Trophoblast cell (in vitro differentiated cells and primary cell): ENCODE measurements at regions not wholly inside any gene's neighbourhood (a gene's known extent, or its start where the extent isn't known, plus 50 kb on each side); places are given as distances from the start of the nearest gene placed in this dataset.
"Not testable (repeated sequence)": the region's sequence is repeated elsewhere in the genome, so short reads cannot be mapped to it uniquely, and the experiment has no call there.

Experiments
- DNase-seq, 2 donors: peaks; one replicate each; pipeline ENCODE4 v3.0.0-alpha.2; 2016
- H2AFZ ChIP-seq: 2 replicates; pipeline ENCODE4 v1.6.1; 2013; ENCODE audit warnings: low read length, moderate library complexity, mild to moderate bottlenecking; ENCODE audit not compliant: insufficient read depth, poor library complexity
- H2AK5ac ChIP-seq: 2 replicates; pipeline ENCODE4 v1.6.1; 2013; ENCODE audit warnings: mild to moderate bottlenecking, low read length
- H2BK120ac ChIP-seq: 2 replicates; pipeline ENCODE4 v1.6.1; 2013; ENCODE audit warnings: low read length, mild to moderate bottlenecking, moderate library complexity; ENCODE audit not compliant: insufficient read depth, poor library complexity
- H2BK12ac ChIP-seq: 2 replicates; pipeline ENCODE4 v1.6.1; 2013; ENCODE audit warnings: mild to moderate bottlenecking, low read length, moderate library complexity
- H2BK5ac ChIP-seq: 2 replicates; pipeline ENCODE4 v1.6.1; 2013; ENCODE audit warnings: low read length, low read depth, moderate library complexity, mild to moderate bottlenecking; ENCODE audit not compliant: poor library complexity
- H3K14ac ChIP-seq: 2 replicates; pipeline ENCODE4 v1.6.1; 2013; ENCODE audit warnings: mild to moderate bottlenecking, low read length
- H3K18ac ChIP-seq: 2 replicates; pipeline ENCODE4 v1.6.1; 2013; ENCODE audit warnings: mild to moderate bottlenecking, low read length
- H3K23ac ChIP-seq: 2 replicates; pipeline ENCODE4 v1.6.1; 2013; ENCODE audit warnings: low read length
- H3K27ac ChIP-seq: 2 replicates; pipeline ENCODE4 v1.5.1; 2013; ENCODE audit warnings: low read depth, mild to moderate bottlenecking, inconsistent platforms, low read length, moderate library complexity
- H3K27me3 ChIP-seq: 2 replicates; pipeline ENCODE4 v1.6.1; 2013; ENCODE audit warnings: inconsistent platforms, mild to moderate bottlenecking, low read length, moderate library complexity; ENCODE audit not compliant: insufficient read depth
- H3K36me3 ChIP-seq, 2 experiments: 1 replicate in 1 of 2; 2 replicates in 1 of 2; pipeline ENCODE4 v1.6.1; 2013; ENCODE audit warnings: low read length in 2 of 2, mild to moderate bottlenecking in 2 of 2, moderate library complexity in 1 of 2; ENCODE audit not compliant: insufficient read depth in 2 of 2, control insufficient read depth in 1 of 2
- H3K4ac ChIP-seq: 2 replicates; pipeline ENCODE4 v1.6.1; 2013; ENCODE audit warnings: low read depth, mild to moderate bottlenecking, low read length, moderate library complexity
- H3K4me1 ChIP-seq, 2 experiments: 1 replicate in 1 of 2; 2 replicates in 1 of 2; pipeline ENCODE4 v1.6.1; 2013; ENCODE audit warnings: low read length in 2 of 2, mild to moderate bottlenecking in 2 of 2, moderate library complexity in 1 of 2; ENCODE audit not compliant: insufficient read depth in 2 of 2, control insufficient read depth in 1 of 2
- H3K4me2 ChIP-seq: 2 replicates; pipeline ENCODE4 v1.6.1; 2013; ENCODE audit warnings: inconsistent platforms, mild to moderate bottlenecking, low read length, moderate library complexity
- H3K4me3 ChIP-seq: 2 replicates; pipeline ENCODE4 v1.5.1; 2013; ENCODE audit warnings: mild to moderate bottlenecking, low read depth, low read length, inconsistent platforms
- H3K79me1 ChIP-seq: one replicate; pipeline ENCODE4 v1.6.1; 2013; ENCODE audit warnings: low read length
- H3K79me2 ChIP-seq: 2 replicates; pipeline ENCODE4 v1.6.1; 2013; ENCODE audit warnings: low read length, mild to moderate bottlenecking; ENCODE audit not compliant: control insufficient read depth, insufficient read depth, poor library complexity
- H3K9ac ChIP-seq: 2 replicates; pipeline ENCODE4 v1.6.1; 2013; ENCODE audit warnings: mild to moderate bottlenecking, low read length
- H3K9me3 ChIP-seq: 2 replicates; pipeline ENCODE4 v1.6.1; 2013; ENCODE audit warnings: low read depth, mild to moderate bottlenecking, control low read depth, inconsistent platforms, low read length; ENCODE audit not compliant: insufficient read depth
- H4K12ac ChIP-seq: 2 replicates; pipeline ENCODE4 v1.6.1; 2013; ENCODE audit warnings: low read depth, mild to moderate bottlenecking, low read length, moderate library complexity
- H4K8ac ChIP-seq: 2 replicates; pipeline ENCODE4 v1.6.1; 2013; ENCODE audit warnings: low read depth, mild to moderate bottlenecking, low read length, moderate library complexity
- H4K91ac ChIP-seq: one replicate; pipeline ENCODE4 v1.6.1; 2013; ENCODE audit warnings: low read depth, mild to moderate bottlenecking, low read length, moderate library complexity
- WGBS: extraction: QIAGEN DNeasy Blood & Tissue Kit; methylation state at CpG from one replicate; pipeline ENCODE4 v1.1.7; 2013; ENCODE audit warnings: missing lambda C conversion rate; ENCODE audit not compliant: insufficient read length, insufficient coverage; ENCODE audit errors: extremely low coverage; 5-methylcytosine and 5-hydroxymethylcytosine counted together

DNA sequence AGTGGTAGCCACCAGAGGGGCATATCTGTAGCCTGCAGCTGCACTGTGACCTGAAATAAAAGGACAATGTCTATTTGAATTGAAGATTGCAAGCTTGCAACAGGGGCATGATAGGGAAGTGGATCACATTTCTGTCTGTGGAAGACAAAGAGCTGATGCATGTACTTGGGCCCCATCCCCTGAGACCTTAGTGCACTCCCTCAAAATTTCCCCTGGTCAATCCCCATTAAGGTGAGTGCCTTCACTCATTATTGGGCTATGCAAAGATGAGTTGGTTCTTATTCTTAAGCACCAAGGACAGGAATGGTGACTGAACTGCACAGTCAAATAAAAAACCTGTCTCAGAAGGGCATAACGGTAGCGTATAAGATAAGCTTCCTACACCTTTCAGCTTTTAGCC, 273.1 kb upstream of the ARSJ start:
- no peak overlapping the region for H3K4ac ChIP-seq
- H3K4me3 ChIP-seq: no peak overlapping the region
- no peak overlapping the region for H2BK12ac ChIP-seq
- no peaks in the 10 kb centered on the region for H3K27me3 ChIP-seq
- no peaks in the 10 kb centered on the region for H3K4me1 ChIP-seq
- no peak overlapping the region for H2AFZ ChIP-seq
- no peak overlapping the region for H3K27ac ChIP-seq
- H3K18ac ChIP-seq: no peak overlapping the region
- no peaks in the 10 kb centered on the region for H3K79me2 ChIP-seq
- DNase-seq: no peak
- H3K4me2 ChIP-seq: no peak overlapping the region
- H4K8ac ChIP-seq: no peak overlapping the region
- H3K36me3 ChIP-seq: no peaks in the 10 kb centered on the region
- no peak overlapping the region for H3K23ac ChIP-seq
- H2BK5ac ChIP-seq: no peak overlapping the region
- no peaks in the 10 kb centered on the region for H3K79me1 ChIP-seq
- H2AK5ac ChIP-seq: no peak overlapping the region
- no peak overlapping the region for H2BK120ac ChIP-seq
- no CpG with 5 or more reads among the region's 2 CpGs for WGBS
- H3K9me3 ChIP-seq: no peaks in the 10 kb centered on the region
- no peak overlapping the region for H3K14ac ChIP-seq
- H4K12ac ChIP-seq: no peak overlapping the region
- no peak overlapping the region for H4K91ac ChIP-seq
- no peak overlapping the region for H3K9ac ChIP-seq

DNA sequence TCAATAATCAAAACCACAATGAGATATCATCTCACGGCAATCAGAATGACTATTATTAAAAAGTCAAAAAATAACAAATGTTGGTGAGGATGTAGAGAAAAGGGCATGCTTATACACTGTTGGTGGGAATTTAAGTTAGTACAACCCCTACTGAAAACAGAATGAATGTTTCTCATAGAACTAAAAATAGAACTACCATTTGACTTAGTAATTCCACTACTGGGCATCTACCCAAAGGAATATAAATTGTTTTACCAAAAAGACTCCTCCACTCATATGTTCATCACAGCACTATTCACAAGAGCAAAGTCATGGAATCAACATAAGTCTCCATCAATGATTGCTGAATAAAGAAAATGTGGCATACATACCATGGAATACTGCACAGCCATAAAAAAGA, 278.1 kb upstream of the ARSJ start:
- Histone ChIP-seq H3K27me3 (no peaks in the 10 kb centered on the region), H3K27ac (no peak overlapping the region), H3K4me1 (no peaks in the 10 kb centered on the region), H3K9me3 (no peaks in the 10 kb centered on the region), H3K79me1 (no peaks in the 10 kb centered on the region), H4K12ac (no peak overlapping the region), H2BK5ac (no peak overlapping the region), H4K91ac (no peak overlapping the region), H2BK120ac (no peak overlapping the region), H3K14ac (no peak overlapping the region), H3K36me3 (no peaks in the 10 kb centered on the region), H3K9ac (no peak overlapping the region), H2BK12ac (no peak overlapping the region), H3K4me2 (no peak overlapping the region), H2AFZ (no peak overlapping the region), H3K4me3 (no peak overlapping the region), H3K4ac (no peak overlapping the region), H2AK5ac (no peak overlapping the region), H3K18ac (no peak overlapping the region), H4K8ac (no peak overlapping the region), H3K79me2 (no peaks in the 10 kb centered on the region), H3K23ac (no peak overlapping the region)
- DNase-seq: no peak
- WGBS: no CpG with 5 or more reads among the region's 1 CpG

DNA sequence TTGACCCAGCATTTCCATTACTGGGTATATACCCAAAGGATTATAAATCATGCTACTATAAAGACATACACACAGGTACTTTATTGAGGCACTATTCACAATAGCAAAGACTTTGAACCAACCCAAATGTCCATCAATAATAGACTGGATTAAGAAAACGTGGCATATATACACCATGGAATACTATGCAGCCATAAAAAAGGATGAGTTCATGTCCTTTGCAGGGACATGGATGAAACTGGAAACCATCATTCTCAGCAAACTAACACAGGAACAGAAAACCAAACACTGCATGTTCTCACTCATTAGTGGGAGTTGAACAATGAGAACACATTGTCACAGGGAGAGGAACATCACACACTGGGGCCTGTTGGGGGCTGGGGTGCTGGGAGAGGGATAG, 283.0 kb upstream of the ARSJ start:
- not testable (repeated sequence) for H2AK5ac ChIP-seq, H3K79me2 ChIP-seq, H3K79me1 ChIP-seq, DNase-seq, H3K4ac ChIP-seq, H3K14ac ChIP-seq, H3K9me3 ChIP-seq, H3K4me1 ChIP-seq, H2BK5ac ChIP-seq, H4K8ac ChIP-seq, H3K4me2 ChIP-seq, H3K36me3 ChIP-seq, H4K12ac ChIP-seq, H3K4me3 ChIP-seq, H2BK120ac ChIP-seq, H4K91ac ChIP-seq, H3K27me3 ChIP-seq, H3K27ac ChIP-seq, H2BK12ac ChIP-seq, H2AFZ ChIP-seq, H3K23ac ChIP-seq, H3K9ac ChIP-seq, H3K18ac ChIP-seq
- no CpG with 5 or more reads among the region's 1 CpG for WGBS

DNA sequence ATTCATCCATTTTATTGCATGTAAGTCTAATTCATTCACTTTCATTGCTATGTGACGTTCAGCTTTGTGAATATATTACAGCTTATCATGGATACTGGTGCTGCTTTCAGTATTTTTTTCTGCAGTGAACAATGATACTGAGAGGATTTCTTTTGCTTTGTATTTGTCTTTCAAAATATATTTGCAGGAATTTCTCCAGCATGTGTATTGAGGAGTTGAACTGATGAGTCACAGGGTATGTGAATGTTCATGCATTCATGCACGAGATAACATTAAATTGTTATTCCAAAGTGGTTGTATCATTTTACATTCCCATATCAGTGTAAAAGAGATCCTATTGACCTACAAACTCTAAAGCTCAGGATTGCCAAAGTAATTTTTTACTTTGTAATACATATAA, 283.8 kb upstream of the ARSJ start:
- Histone ChIP-seq H3K27me3 (no peaks in the 10 kb centered on the region), H3K14ac (no peak overlapping the region), H3K4ac (no peak overlapping the region), H2AFZ (no peak overlapping the region), H3K9me3 (no peaks in the 10 kb centered on the region), H4K8ac (no peak overlapping the region), H3K4me2 (no peak overlapping the region), H2BK120ac (no peak overlapping the region), H3K18ac (no peak overlapping the region), H2BK12ac (no peak overlapping the region), H3K79me2 (no peaks in the 10 kb centered on the region), H2AK5ac (no peak overlapping the region), H3K23ac (no peak overlapping the region), H3K9ac (no peak overlapping the region), H3K4me1 (no peaks in the 10 kb centered on the region), H2BK5ac (no peak overlapping the region), H3K4me3 (no peak overlapping the region), H3K79me1 (no peaks in the 10 kb centered on the region), H4K12ac (no peak overlapping the region), H3K27ac (no peak overlapping the region), H3K36me3 (no peaks in the 10 kb centered on the region), H4K91ac (no peak overlapping the region)
- no CpG with 5 or more reads among the region's 2 CpGs for WGBS
- DNase-seq: no peak
